ENCODE measurements at regions not wholly inside any gene's neighbourhood (a gene's known extent, or its start where the extent isn't known, plus 50 kb on each side); places are given as distances from the start of the nearest gene placed in this dataset.
"Not testable (repeated sequence)": the region's sequence is repeated elsewhere in the genome, so short reads cannot be mapped to it uniquely, and the experiment has no call there.

GRCh38 chr15:34494084-34494399, 56.4 kb upstream of the GOLGA8A start:
- peaks cover 0 to 10% (median 0%) of the 10 kb centered on the region in 11 donors for H3K9me3 ChIP-seq
- WGBS, 2 donors = 8 to 14% methylated on average over 20 of the region's 20 CpGs
- ATAC-seq (no peak), DNase-seq (no peak)
- no peak for TF ChIP-seq CTCF (IDR thresholded peaks at IDR 0.05)
- intact Hi-C loops (cut with DNase I) = loop anchor here in 1 of 10 donors (5.0 kb wide), 1 partner anchor 672 kb away; no protein-coding TSS in a partner anchor
- peaks cover 0 to 97% (median 61%) of the 10 kb centered on the region in 7 donors for H3K27me3 ChIP-seq
- peak overlapping the region in 7 of 10 donors; percentile 6 to 40 (median 28) for H3K4me3 ChIP-seq
- H3K4me1 ChIP-seq = peaks cover 0 to 17% (median 4%) of the 10 kb centered on the region in 9 donors
- H3K27ac ChIP-seq = no peak overlapping the region
- H3K36me3 ChIP-seq = no peaks in the 10 kb centered on the region

- WGBS, 2 donors = 66 to 83% methylated on average over 1 of the region's 1 CpG
- no peak for TF ChIP-seq CTCF (IDR thresholded peaks at IDR 0.05)
- no peak for DNase-seq
- no peak overlapping the region for H3K4me3 ChIP-seq
- no peaks in the 10 kb centered on the region for H3K36me3 ChIP-seq
- no peak overlapping the region for H3K27ac ChIP-seq
- H3K9me3 ChIP-seq = peaks cover 0 to 10% (median 0%) of the 10 kb centered on the region in 11 donors
- intact Hi-C loops (cut with DNase I) = loop anchor here in 1 of 10 donors (5.0 kb wide), 1 partner anchor 671 kb away; no protein-coding TSS in a partner anchor
- H3K27me3 ChIP-seq = peaks cover 0 to 88% (median 59%) of the 10 kb centered on the region in 7 donors
- peaks cover 0 to 17% (median 4%) of the 10 kb centered on the region in 9 donors for H3K4me1 ChIP-seq
- no peak for ATAC-seq
These were observed 55.4 kb upstream of the GOLGA8A start for GRCh38 chr15:34493001-34493400.

- intact Hi-C loops (cut with DNase I) = loop anchor here in 1 of 10 donors (5.0 kb wide), 1 partner anchor 669 kb away; no protein-coding TSS in a partner anchor
- not testable (repeated sequence) for H3K36me3 ChIP-seq, H3K4me3 ChIP-seq, H3K9me3 ChIP-seq, H3K27ac ChIP-seq, DNase-seq, ATAC-seq
- peaks cover 0 to 73% (median 56%) of the 10 kb centered on the region in 7 donors for H3K27me3 ChIP-seq
- H3K4me1 ChIP-seq = peaks cover 0 to 17% (median 4%) of the 10 kb centered on the region in 9 donors
- WGBS, 2 donors = 86 to 98% methylated on average over 1 of the region's 1 CpG
These were observed 53.9 kb upstream of the GOLGA8A start for GRCh38 chr15:34491488-34491887.

DNA sequence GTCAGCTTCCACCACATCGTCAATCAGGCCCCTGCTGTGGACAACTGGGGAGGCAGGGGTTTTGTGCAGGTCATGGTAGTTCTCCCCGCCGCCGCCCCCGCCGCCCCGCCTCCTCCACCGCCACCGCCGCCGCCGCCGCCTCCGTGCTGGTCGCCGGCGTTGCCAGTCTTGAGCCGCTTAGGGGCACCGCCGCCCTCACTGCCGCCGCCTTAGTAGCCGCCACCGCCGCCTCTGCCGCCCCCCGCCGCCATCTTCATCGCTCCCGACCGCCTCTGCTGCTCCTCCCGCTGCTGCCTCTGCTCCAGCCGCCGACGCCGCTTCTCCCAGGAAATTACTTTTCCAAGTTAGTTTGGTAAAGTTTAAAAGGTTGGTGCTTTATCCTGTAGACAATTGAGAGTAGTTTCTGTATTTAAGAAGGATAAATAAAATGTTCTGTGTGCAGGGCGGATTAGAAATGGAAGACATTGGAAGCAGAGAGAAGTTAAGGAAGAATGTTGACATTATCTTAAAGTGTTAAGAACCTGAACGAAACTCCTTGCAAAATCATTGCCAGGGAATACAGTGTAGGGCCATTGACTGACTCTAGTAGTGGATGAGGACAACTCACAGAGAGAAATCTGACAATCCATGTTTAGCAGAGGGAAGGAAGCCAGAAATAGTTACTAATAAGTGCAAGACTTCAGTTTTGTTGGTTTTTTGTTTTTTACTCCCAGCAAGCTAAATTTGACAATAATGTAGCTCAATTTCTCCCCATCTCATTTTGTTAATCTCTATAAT, 53.0 kb upstream of the GOLGA8A start:
- WGBS, 2 donors = 29 to 31% methylated on average over 10 to 38 of the region's 38 CpGs

GRCh38 chr15:34488973-34489959, 51.7 kb upstream of the GOLGA8A start:
- H3K4me3 ChIP-seq; H3K27ac ChIP-seq; H3K36me3 ChIP-seq; DNase-seq; H3K9me3 ChIP-seq; intact Hi-C loops (cut with DNase I); ATAC-seq; H3K4me1 ChIP-seq: not testable (repeated sequence)
- H3K27me3 ChIP-seq = peaks cover 0 to 50% (median 34%) of the 10 kb centered on the region in 7 donors
- 56 to 90% methylated on average over 27 to 37 of the region's 37 CpGs for WGBS, 2 donors

More for the DNA sequence above, 53.0 kb upstream of the GOLGA8A start:
- Histone ChIP-seq H3K9me3 (peaks cover 0 to 10% (median 0%) of the 10 kb centered on the region in 11 donors), H3K4me3 (no peak overlapping the region), H3K27ac (no peak overlapping the region), H3K27me3 (peaks cover 0 to 64% (median 47%) of the 10 kb centered on the region in 7 donors), H3K4me1 (peaks cover 0 to 16% (median 0%) of the 10 kb centered on the region in 9 donors), H3K36me3 (no peaks in the 10 kb centered on the region)
- intact Hi-C loops (cut with DNase I) = loop anchor here in 1 of 10 donors (5.0 kb wide), 1 partner anchor 668 kb away; no protein-coding TSS in a partner anchor
- DNase-seq = no peak
- TF ChIP-seq CTCF (IDR thresholded peaks at IDR 0.05) = no peak
- ATAC-seq = no peak

Data from heart right ventricle (tissue), 16 donors.